GM12874 (cell line): ENCODE measurements at regions not wholly inside any gene's neighbourhood (a gene's known extent, or its start where the extent isn't known, plus 50 kb on each side); places are given as distances from the start of the nearest gene placed in this dataset.

ENCODE experiments used
- CTCF ChIP-seq: IDR thresholded peaks from 2 replicates; pipeline ENCODE4 v1.5.1; 2011; ENCODE audit warnings: low read depth, mild to moderate bottlenecking, control low read depth, low read length, moderate library complexity; ENCODE audit not compliant: insufficient read depth

- TF ChIP-seq CTCF = no peak
These were observed 60.2 kb downstream of the TFAP2C start for GRCh38 chr20:56689318-56689717.

- TF ChIP-seq CTCF = no peak
These were observed 60.9 kb downstream of the TFAP2C start for GRCh38 chr20:56689852-56690485.

- no peak for TF ChIP-seq CTCF
These were observed 61.5 kb downstream of the TFAP2C start for GRCh38 chr20:56690531-56691175.

- TF ChIP-seq CTCF = no peak
These were observed 62.4 kb downstream of the TFAP2C start for GRCh38 chr20:56691325-56691998.

- TF ChIP-seq CTCF = no peak
These were observed 64.1 kb downstream of the TFAP2C start for GRCh38 chr20:56693217-56693616.

- TF ChIP-seq CTCF = no peak
These were observed 68.4 kb downstream of the TFAP2C start for GRCh38 chr20:56697476-56697875.

- TF ChIP-seq CTCF = no peak
These were observed 69.2 kb downstream of the TFAP2C start for GRCh38 chr20:56698297-56698696.
